ENCODE measurements at regions not wholly inside any gene's neighbourhood (a gene's known extent, or its start where the extent isn't known, plus 50 kb on each side); places are given as distances from the start of the nearest gene placed in this dataset.

DNA sequence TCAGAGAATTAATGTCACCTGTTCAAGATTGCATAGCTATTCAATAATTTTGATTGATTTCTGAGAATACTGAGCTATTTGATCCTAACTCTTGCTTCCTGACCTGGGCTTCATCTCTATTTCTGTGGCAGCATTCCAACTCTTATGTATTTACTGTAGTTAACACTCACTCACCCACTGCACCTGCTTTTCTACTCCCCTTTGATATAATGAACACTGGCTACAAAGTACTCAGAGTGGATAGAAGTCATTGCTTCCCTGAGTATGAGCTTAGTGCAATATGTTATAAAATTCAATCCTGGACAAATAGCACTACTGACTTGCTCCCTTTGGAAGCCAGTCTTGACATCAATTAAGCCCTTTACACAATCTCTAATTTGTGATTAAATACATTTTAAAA is 117.2 kb downstream of the APIP start:
- TF ChIP-seq POLR2A (IDR thresholded peaks at IDR 0.05) (no peak), CTCF (IDR thresholded peaks at IDR 0.05) (no peak)
